Esophagus (tissue), 2 donors: ENCODE measurements at regions not wholly inside any gene's neighbourhood (a gene's known extent, or its start where the extent isn't known, plus 50 kb on each side); places are given as distances from the start of the nearest gene placed in this dataset.

ENCODE experiments used
- H3K27ac ChIP-seq, 2 donors: one replicate each; pipeline ENCODE4 v1.5.1; 2013; ENCODE audit warnings: low read depth in 2 of 2, mild to moderate bottlenecking in 2 of 2, inconsistent platforms in 1 of 2, low read length in 1 of 2, moderate library complexity in 1 of 2
- H3K27me3 ChIP-seq, 2 donors: one replicate each; pipeline ENCODE4 v1.6.1; 2013; ENCODE audit warnings: low read length in 2 of 2, control low read depth in 1 of 2, mild to moderate bottlenecking in 1 of 2; ENCODE audit not compliant: insufficient read depth in 2 of 2, control insufficient read depth in 1 of 2
- H3K36me3 ChIP-seq, 2 donors: one replicate each; pipeline ENCODE4 v1.6.1; 2013; ENCODE audit warnings: low read length in 1 of 2; ENCODE audit not compliant: control insufficient read depth in 2 of 2, insufficient read depth in 2 of 2
- H3K4me1 ChIP-seq, 2 donors: one replicate each; pipeline ENCODE4 v1.6.1; 2013; ENCODE audit warnings: low read length in 1 of 2; ENCODE audit not compliant: control insufficient read depth in 2 of 2, insufficient read depth in 2 of 2
- H3K4me3 ChIP-seq, 2 donors: one replicate each; pipeline ENCODE4 v1.5.1; 2013; ENCODE audit warnings: low read length in 2 of 2, mild to moderate bottlenecking in 2 of 2, low read depth in 1 of 2, moderate library complexity in 1 of 2
- H3K9me3 ChIP-seq, 2 donors: one replicate each; pipeline ENCODE4 v1.6.1; 2013; ENCODE audit warnings: mild to moderate bottlenecking in 2 of 2, low read depth in 1 of 2, low read length in 1 of 2, moderate library complexity in 1 of 2; ENCODE audit not compliant: control insufficient read depth in 2 of 2, insufficient read depth in 1 of 2
- whole genome bisulfite sequencing, 2 donors: extraction: QIAGEN DNeasy Blood & Tissue Kit; methylation state at CpG; one replicate each; pipeline ENCODE4 v1.1.7; 2013; 5-methylcytosine and 5-hydroxymethylcytosine counted together
- donor health status: healthy with polysubstance abuse.
- donor health status: Bipolar disorder and iron deficiency.

DNA sequence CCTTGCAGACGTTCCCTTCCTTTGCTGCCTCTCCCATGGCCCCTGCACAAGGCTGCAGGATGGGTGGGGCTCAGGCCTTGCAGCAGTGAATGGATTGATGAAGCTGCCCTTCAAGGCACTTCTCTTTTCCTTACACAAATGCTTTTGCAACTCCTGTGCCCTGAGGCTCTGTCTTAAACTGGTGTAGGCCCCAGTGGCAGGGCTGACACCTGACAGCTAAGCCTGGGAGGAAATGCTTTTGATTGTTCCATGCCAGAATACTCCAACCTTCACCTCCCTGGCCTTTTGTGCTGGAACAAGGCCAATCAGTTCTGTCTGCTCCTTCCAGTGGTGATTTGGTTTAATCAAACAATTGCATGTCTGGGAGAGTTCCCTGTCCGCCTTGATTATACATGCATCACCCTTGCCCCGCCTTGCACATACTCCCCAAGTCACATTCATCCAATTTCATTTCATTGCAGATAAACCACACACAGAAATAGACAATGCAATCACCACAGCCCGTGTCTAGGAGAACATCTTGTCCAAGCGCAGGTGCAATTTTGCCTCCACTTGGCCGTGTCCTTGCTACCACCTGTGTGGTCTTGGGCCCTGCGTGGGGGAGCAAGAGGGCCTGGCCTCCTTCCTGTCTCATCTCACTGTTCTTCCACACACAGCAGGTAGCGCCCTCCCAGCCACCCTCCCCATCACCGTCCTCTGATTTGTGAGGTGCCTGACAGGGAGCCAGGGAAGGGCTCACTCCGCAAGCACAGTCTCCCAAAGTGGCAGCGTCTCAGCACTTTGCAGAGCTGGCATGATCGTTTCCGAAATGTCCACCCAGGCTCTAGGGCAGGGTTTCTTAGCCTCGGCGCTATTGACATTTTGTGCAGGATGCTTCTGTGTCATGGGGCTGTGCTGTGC is 120.4 kb downstream of the CDH26 start:
- WGBS, 2 donors = 73 to 75% methylated on average over 15 of the region's 15 CpGs
- H3K27me3 ChIP-seq = no peaks in the 10 kb centered on the region

DNA sequence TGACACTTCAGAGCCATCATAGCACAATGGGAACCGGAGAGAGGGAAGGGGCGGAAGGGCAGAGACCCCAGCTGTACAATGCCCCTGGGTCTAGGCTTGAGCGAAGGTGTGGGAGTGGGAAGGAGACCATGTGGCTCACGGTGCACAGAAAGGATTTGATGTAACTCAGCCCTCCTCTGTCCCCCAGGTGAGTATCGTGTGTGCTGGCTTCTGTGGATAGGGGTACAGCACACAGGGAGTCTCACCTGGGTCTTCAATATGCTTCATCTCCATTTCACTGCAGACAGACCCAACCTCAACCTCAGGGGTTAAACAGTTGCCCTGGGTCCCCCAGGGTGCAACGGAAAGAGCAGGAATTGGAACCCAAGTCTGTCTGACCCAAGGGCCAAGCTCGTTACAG is 122.2 kb downstream of the CDH26 start:
- no peaks in the 10 kb centered on the region for H3K27me3 ChIP-seq
- no peak overlapping the region for H3K4me3 ChIP-seq
- no peaks in the 10 kb centered on the region for H3K9me3 ChIP-seq
- WGBS, 2 donors = 75 to 80% methylated on average over 7 of the region's 7 CpGs
- no peaks in the 10 kb centered on the region for H3K36me3 ChIP-seq
- H3K4me1 ChIP-seq = no peaks in the 10 kb centered on the region
- H3K27ac ChIP-seq = no peak overlapping the region

More for the DNA sequence above, 120.4 kb downstream of the CDH26 start:
- Histone ChIP-seq H3K4me1 (no peaks in the 10 kb centered on the region), H3K9me3 (no peaks in the 10 kb centered on the region), H3K36me3 (no peaks in the 10 kb centered on the region), H3K27ac (no peak overlapping the region), H3K4me3 (no peak overlapping the region)

DNA sequence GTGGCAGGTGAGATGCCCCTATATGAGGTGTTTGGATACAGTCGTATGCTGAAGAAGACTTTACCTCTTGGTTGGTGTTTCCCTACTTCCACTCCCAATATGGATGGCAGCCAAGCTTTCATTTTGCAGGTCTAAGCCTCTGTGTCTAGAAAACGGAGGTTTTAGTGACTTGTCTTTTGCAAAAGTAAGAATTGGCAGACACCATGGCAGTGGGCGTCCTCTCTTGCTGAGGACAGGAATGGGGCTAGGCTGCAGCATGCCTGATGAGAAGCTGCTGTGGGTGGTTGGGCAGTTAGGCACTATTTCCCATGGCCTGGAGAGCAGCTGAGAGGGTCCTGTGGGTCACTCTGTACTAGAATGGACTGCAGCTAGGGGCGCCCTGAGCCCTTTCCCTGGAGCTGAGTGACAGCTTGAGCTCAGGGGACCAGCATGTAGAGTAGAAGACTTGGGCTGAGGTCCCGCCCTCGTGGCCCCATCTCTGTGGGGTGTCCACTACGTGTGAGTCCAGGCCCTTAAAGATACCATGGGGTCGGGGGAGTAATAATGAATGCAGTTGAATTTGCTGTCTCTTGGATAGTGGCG is 127.4 kb downstream of the CDH26 start:
- Histone ChIP-seq H3K36me3 (no peaks in the 10 kb centered on the region), H3K27ac (no peak overlapping the region), H3K4me1 (peaks cover 0 to 2% of the 10 kb centered on the region in 2 donors), H3K27me3 (peaks cover 0 to 3% of the 10 kb centered on the region in 2 donors), H3K4me3 (no peak overlapping the region), H3K9me3 (no peaks in the 10 kb centered on the region)
- 69 to 73% methylated on average over 9 of the region's 9 CpGs for WGBS, 2 donors

- Histone ChIP-seq H3K36me3 (no peaks in the 10 kb centered on the region), H3K4me1 (peaks cover 0 to 2% of the 10 kb centered on the region in 2 donors)
Measured at GRCh38 chr20:60086821-60087562, 128.8 kb downstream of the CDH26 start.

GRCh38 chr20:60087563-60088105 is 129.4 kb downstream of the CDH26 start:
- H3K4me3 ChIP-seq = peak overlapping the region in 1 of 2 donors; percentile 39

More at GRCh38 chr20:60086821-60087562, 128.8 kb downstream of the CDH26 start:
- H3K9me3 ChIP-seq = no peaks in the 10 kb centered on the region
- peak overlapping the region in 1 of 2 donors; percentile 39 for H3K4me3 ChIP-seq
- peaks cover 0 to 3% of the 10 kb centered on the region in 2 donors for H3K27me3 ChIP-seq
- no peak overlapping the region for H3K27ac ChIP-seq
- WGBS, 2 donors = 29 to 32% methylated on average over 30 of the region's 30 CpGs

GRCh38 chr20:60088236-60088635 is 130.0 kb downstream of the CDH26 start:
- H3K27me3 ChIP-seq = peaks cover 0 to 3% of the 10 kb centered on the region in 2 donors
- peaks cover 0 to 2% of the 10 kb centered on the region in 2 donors for H3K4me1 ChIP-seq
- WGBS, 2 donors = 92 to 94% methylated on average over 10 of the region's 10 CpGs
- H3K9me3 ChIP-seq = no peaks in the 10 kb centered on the region
- no peak overlapping the region for H3K27ac ChIP-seq
- no peak overlapping the region for H3K4me3 ChIP-seq
- no peaks in the 10 kb centered on the region for H3K36me3 ChIP-seq

More at GRCh38 chr20:60087563-60088105, 129.4 kb downstream of the CDH26 start:
- Histone ChIP-seq H3K27ac (no peak overlapping the region), H3K36me3 (no peaks in the 10 kb centered on the region), H3K9me3 (no peaks in the 10 kb centered on the region), H3K27me3 (peaks cover 0 to 3% of the 10 kb centered on the region in 2 donors), H3K4me1 (peaks cover 0 to 2% of the 10 kb centered on the region in 2 donors)
- WGBS, 2 donors = 4 to 6% methylated on average over 54 to 60 of the region's 60 CpGs

- Histone ChIP-seq H3K4me1 (peaks cover 0 to 2% of the 10 kb centered on the region in 2 donors), H3K27me3 (peaks cover 0 to 3% of the 10 kb centered on the region in 2 donors), H3K36me3 (no peaks in the 10 kb centered on the region), H3K4me3 (no peak overlapping the region), H3K27ac (no peak overlapping the region), H3K9me3 (no peaks in the 10 kb centered on the region)
- 51 to 66% methylated on average over 4 of the region's 4 CpGs for WGBS, 2 donors
Measured at GRCh38 chr20:60090631-60091030, 132.4 kb downstream of the CDH26 start.

- H3K27me3 ChIP-seq = peaks cover 0 to under 1% of the 10 kb centered on the region in 2 donors
- no peaks in the 10 kb centered on the region for H3K9me3 ChIP-seq
- H3K27ac ChIP-seq = no peak overlapping the region
- H3K4me3 ChIP-seq = no peak overlapping the region
- peaks cover 0 to 2% of the 10 kb centered on the region in 2 donors for H3K4me1 ChIP-seq
- no peaks in the 10 kb centered on the region for H3K36me3 ChIP-seq
- 83 to 84% methylated on average over 5 of the region's 5 CpGs for WGBS, 2 donors
Measured at GRCh38 chr20:60091305-60091704, 133.1 kb downstream of the CDH26 start.

- Histone ChIP-seq H3K27ac (no peak overlapping the region), H3K4me3 (no peak overlapping the region), H3K27me3 (no peaks in the 10 kb centered on the region), H3K9me3 (no peaks in the 10 kb centered on the region), H3K4me1 (peaks cover 0 to 2% of the 10 kb centered on the region in 2 donors), H3K36me3 (no peaks in the 10 kb centered on the region)
- WGBS, 2 donors = 84 to 89% methylated on average over 1 of the region's 1 CpG
Measured at GRCh38 chr20:60091861-60092260, 133.6 kb downstream of the CDH26 start.
